ENCODE measurements at regions not wholly inside any gene's neighbourhood (a gene's known extent, or its start where the extent isn't known, plus 50 kb on each side); places are given as distances from the start of the nearest gene placed in this dataset.

DNA sequence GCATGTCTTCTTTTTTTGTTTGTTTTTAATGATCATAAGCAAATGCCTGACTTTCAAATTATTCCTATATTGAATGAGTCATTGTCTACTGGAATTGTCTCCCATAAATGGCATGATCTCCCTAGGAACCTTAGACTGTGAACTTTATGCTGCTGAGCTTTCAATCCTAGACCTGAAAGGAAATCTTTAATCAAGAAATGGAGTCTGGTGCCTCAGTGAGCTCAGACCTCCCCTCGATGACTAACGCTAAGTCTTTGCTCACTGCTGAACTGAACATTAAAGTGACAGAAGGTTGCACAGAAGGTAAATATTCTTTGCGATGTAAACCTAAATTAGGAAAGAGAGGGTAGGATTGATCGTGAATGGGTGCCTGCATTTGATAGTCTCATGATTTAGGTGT, 745.2 kb upstream of the WWC1 start:
- TF ChIP-seq, protein P1, sequence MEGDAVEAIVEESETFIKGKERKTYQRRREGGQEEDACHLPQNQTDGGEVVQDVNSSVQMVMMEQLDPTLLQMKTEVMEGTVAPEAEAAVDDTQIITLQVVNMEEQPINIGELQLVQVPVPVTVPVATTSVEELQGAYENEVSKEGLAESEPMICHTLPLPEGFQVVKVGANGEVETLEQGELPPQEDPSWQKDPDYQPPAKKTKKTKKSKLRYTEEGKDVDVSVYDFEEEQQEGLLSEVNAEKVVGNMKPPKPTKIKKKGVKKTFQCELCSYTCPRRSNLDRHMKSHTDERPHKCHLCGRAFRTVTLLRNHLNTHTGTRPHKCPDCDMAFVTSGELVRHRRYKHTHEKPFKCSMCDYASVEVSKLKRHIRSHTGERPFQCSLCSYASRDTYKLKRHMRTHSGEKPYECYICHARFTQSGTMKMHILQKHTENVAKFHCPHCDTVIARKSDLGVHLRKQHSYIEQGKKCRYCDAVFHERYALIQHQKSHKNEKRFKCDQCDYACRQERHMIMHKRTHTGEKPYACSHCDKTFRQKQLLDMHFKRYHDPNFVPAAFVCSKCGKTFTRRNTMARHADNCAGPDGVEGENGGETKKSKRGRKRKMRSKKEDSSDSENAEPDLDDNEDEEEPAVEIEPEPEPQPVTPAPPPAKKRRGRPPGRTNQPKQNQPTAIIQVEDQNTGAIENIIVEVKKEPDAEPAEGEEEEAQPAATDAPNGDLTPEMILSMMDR (IDR thresholded peaks at IDR 0.05; ENCODE audit: insufficient read depth, low read length, poor library complexity, severe bottlenecking) = no peak
- TF ChIP-seq EZH2phosphoT487 (conservative IDR thresholded peaks at IDR 0.05; ENCODE audit: low read length) = no peak

All from SU-DHL-6 (cell line).